ENCODE measurements at regions not wholly inside any gene's neighbourhood (a gene's known extent, or its start where the extent isn't known, plus 50 kb on each side); places are given as distances from the start of the nearest gene placed in this dataset.

DNA sequence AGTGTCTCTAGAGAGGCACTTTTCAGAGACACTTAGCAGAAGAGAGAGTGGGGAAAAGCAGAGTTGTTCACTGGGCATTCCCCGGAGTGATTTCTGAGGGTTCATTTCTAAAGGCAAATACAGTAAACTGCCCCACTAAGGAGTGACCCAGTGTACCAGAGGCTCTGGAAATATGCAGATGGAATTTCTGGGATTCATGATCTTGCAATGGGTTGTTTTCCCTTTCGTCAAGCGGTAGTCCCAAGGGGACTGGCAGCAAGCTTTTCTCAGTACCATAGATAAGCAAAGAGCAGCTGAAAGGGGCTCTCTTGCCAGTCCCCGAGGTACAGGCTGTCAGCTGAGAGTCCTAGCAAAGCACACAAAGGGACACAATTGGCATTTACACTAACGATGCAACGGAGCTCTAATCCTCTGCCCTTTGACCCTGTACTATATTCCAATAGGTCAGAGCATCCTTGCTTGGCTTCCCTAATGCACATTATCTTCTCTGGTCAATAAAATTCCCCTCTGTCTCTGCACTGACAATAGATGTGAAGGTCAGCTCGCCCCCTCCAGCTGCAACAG is 155.6 kb downstream of the SEMA6D start:
- Histone ChIP-seq H3K27ac (peak overlapping the region; percentile 64), H3F3A (ENCODE audit: low read depth) (peaks cover 20% of the 10 kb centered on the region), H3K9me3 (ENCODE audit: low read depth) (peaks cover 2% of the 10 kb centered on the region), H3K36me3 (peaks cover 1% of the 10 kb centered on the region), H3K9ac (no peak overlapping the region), H2AFZ (replicated peaks) (no peak overlapping the region), H3K79me2 (ENCODE audit: low read depth) (no peaks in the 10 kb centered on the region), H3K27me3 (no peaks in the 10 kb centered on the region), H3K4me2 (peak overlapping the region; percentile 63), H3K4me3 (no peak overlapping the region), H4K20me1 (ENCODE audit: low read depth) (no peaks in the 10 kb centered on the region), H3K4me1 (peaks cover 41% of the 10 kb centered on the region)
- H3K9me3 Mint-ChIP-seq = peaks cover 8% of the 10 kb centered on the region
- H3K27me3 Mint-ChIP-seq (ENCODE audit: insufficient read depth, low read depth) = peaks cover 3% of the 10 kb centered on the region
- peaks cover 36% of the 10 kb centered on the region for H3K4me1 Mint-ChIP-seq
- peak; percentile 89 for DNase-seq (ENCODE audit: low spot score)
- no peak overlapping the region for H3K4me3 Mint-ChIP-seq
- H3K36me3 Mint-ChIP-seq = no peaks in the 10 kb centered on the region
- no peak for TF ChIP-seq CTCF (IDR thresholded peaks at IDR 0.05)
- TF ChIP-seq EZH2phosphoT487 (IDR thresholded peaks at IDR 0.05) = no peak
- TF ChIP-seq EZH2 (IDR thresholded peaks at IDR 0.05) = no peak
- H3K27ac Mint-ChIP-seq = peak overlapping the region; percentile 65

GRCh38 chr15:47876986-47877385 is 159.7 kb downstream of the SEMA6D start:
- Histone ChIP-seq H3K4me1 (peaks cover 48% of the 10 kb centered on the region), H3K4me2 (no peak overlapping the region), H3K27me3 (no peaks in the 10 kb centered on the region), H2AFZ (replicated peaks) (peak overlapping the region; percentile 65), H3K9ac (no peak overlapping the region), H3K27ac (no peak overlapping the region), H3K4me3 (no peak overlapping the region), H3K9me3 (ENCODE audit: low read depth) (no peaks in the 10 kb centered on the region), H3F3A (ENCODE audit: low read depth) (peaks cover 20% of the 10 kb centered on the region), H4K20me1 (ENCODE audit: low read depth) (no peaks in the 10 kb centered on the region), H3K79me2 (ENCODE audit: low read depth) (no peaks in the 10 kb centered on the region), H3K36me3 (no peaks in the 10 kb centered on the region)
- Mint-ChIP-seq H3K4me1 (peaks cover 31% of the 10 kb centered on the region), H3K4me3 (no peak overlapping the region), H3K27ac (no peak overlapping the region), H3K36me3 (no peaks in the 10 kb centered on the region), H3K9me3 (no peaks in the 10 kb centered on the region), H3K27me3 (ENCODE audit: insufficient read depth, low read depth) (peaks cover 5% of the 10 kb centered on the region)
- DNase-seq (ENCODE audit: low spot score) = no peak
- TF ChIP-seq CTCF (IDR thresholded peaks at IDR 0.05) = no peak
- no peak for TF ChIP-seq EZH2 (IDR thresholded peaks at IDR 0.05)
- no peak for TF ChIP-seq EZH2phosphoT487 (IDR thresholded peaks at IDR 0.05)

GRCh38 chr15:47877836-47878235 is 160.5 kb downstream of the SEMA6D start:
- Mint-ChIP-seq H3K36me3 (no peaks in the 10 kb centered on the region), H3K9me3 (no peaks in the 10 kb centered on the region), H3K4me1 (peaks cover 22% of the 10 kb centered on the region), H3K27ac (no peak overlapping the region), H3K4me3 (no peak overlapping the region), H3K27me3 (ENCODE audit: insufficient read depth, low read depth) (peaks cover 2% of the 10 kb centered on the region)
- Histone ChIP-seq H3K4me2 (no peak overlapping the region), H3K9ac (no peak overlapping the region), H4K20me1 (ENCODE audit: low read depth) (no peaks in the 10 kb centered on the region), H3K27ac (no peak overlapping the region), H3K4me1 (peaks cover 39% of the 10 kb centered on the region), H3K79me2 (ENCODE audit: low read depth) (no peaks in the 10 kb centered on the region), H3K4me3 (no peak overlapping the region), H3F3A (ENCODE audit: low read depth) (peaks cover 15% of the 10 kb centered on the region), H2AFZ (replicated peaks) (no peak overlapping the region), H3K9me3 (ENCODE audit: low read depth) (no peaks in the 10 kb centered on the region), H3K27me3 (no peaks in the 10 kb centered on the region), H3K36me3 (no peaks in the 10 kb centered on the region)
- TF ChIP-seq CTCF (IDR thresholded peaks at IDR 0.05) (no peak), EZH2 (IDR thresholded peaks at IDR 0.05) (no peak), EZH2phosphoT487 (IDR thresholded peaks at IDR 0.05) (no peak)
- DNase-seq (ENCODE audit: low spot score) = no peak
